H1 (cell line): ENCODE measurements at regions not wholly inside any gene's neighbourhood (a gene's known extent, or its start where the extent isn't known, plus 50 kb on each side); places are given as distances from the start of the nearest gene placed in this dataset.

ENCODE experiments used
- CHD2 ChIP-seq: IDR thresholded peaks from 2 replicates; pipeline ENCODE4 v1.6.1; 2012; ENCODE audit warnings: low read length, improper control_type of control experiment
- CTCF ChIP-seq, 3 experiments: IDR thresholded peaks; 1 replicate in 2 of 3; 2 replicates in 1 of 3; pipeline versions ENCODE4 v1.5.1 to v1.6.1; 2011; ENCODE audit warnings: low read length in 3 of 3, mild to moderate bottlenecking in 3 of 3, inconsistent platforms in 2 of 3, low read depth in 1 of 3, moderate library complexity in 1 of 3; ENCODE audit not compliant: insufficient read depth in 1 of 3; ENCODE audit errors: control extremely low read depth in 1 of 3
- EZH2 ChIP-seq: fragments of 200-600 bp; sonication (generic); IDR thresholded peaks from 2 replicates; pipeline ENCODE4 v1.7.1; 2012; ENCODE audit warnings: low read depth, mild to moderate bottlenecking, moderate library complexity, low read length, inconsistent platforms; ENCODE audit not compliant: severe bottlenecking
- MAX ChIP-seq: IDR thresholded peaks from 2 replicates; pipeline ENCODE4 v1.6.1; 2012; ENCODE audit warnings: inconsistent platforms
- RNF2 ChIP-seq: fragments of 200-900, 300-1000 bp; sonication (generic); IDR thresholded peaks from 2 replicates; pipeline ENCODE4 v1.7.1; 2016; ENCODE audit warnings: borderline replicate concordance, low read depth, mild to moderate bottlenecking, antibody characterized with exemption, low read length; ENCODE audit not compliant: poor library complexity, severe bottlenecking; ENCODE audit errors: missing control alignments
- SIRT6 ChIP-seq: IDR thresholded peaks from one replicate; pipeline ENCODE4 v1.7.1; 2012; ENCODE audit warnings: low read length, inconsistent platforms
- TAF1 ChIP-seq: IDR thresholded peaks from 2 replicates; pipeline ENCODE4 v1.6.1; 2011; ENCODE audit warnings: mild to moderate bottlenecking, low read depth, low read length
- TAF7 ChIP-seq: optimal IDR thresholded peaks from 2 replicates; pipeline ENCODE3; 2011; ENCODE audit warnings: low read depth, mild to moderate bottlenecking, inconsistent platforms, low read length, moderate library complexity, borderline replicate concordance
- TBP ChIP-seq: IDR thresholded peaks from 2 replicates; pipeline ENCODE4 v1.6.1; 2011; ENCODE audit warnings: low read depth, low read length, improper control_type of control experiment
- USF2 ChIP-seq: IDR thresholded peaks from 2 replicates; pipeline ENCODE4 v1.6.1; 2011; ENCODE audit warnings: low read length, improper control_type of control experiment

DNA sequence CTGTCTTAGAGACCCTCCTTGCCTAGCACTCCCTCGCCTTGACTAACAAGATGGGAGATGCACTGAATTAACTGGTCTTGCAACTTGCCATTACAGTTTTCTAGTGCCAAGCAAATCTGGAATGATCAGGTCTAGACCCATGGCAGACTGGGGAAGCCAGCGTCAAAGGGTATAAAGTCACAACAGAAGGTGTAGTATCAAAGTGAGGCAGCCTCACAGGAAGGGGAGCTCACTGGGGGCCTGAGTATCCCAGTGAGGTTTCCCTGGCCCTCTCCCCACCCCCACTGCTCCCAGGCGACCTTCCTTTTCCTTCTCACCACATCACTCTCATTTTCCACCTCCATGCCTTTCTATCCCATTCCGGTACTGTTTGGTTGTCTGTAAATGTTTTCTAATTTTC is 83.5 kb upstream of the DOCK9 start:
- TF ChIP-seq USF2 (no peak), TBP (no peak), TAF7 (no peak), CTCF (IDR thresholded peaks at IDR 0.05; ENCODE audit: control extremely low read depth in 1 of 3, insufficient read depth in 1 of 3, low read depth in 1 of 3, low read length in 3 of 3) (no peak), MAX (no peak), EZH2 (no peak), SIRT6 (no peak), TAF1 (no peak), CHD2 (no peak), RNF2 (no peak)
